Thyroid gland (tissue), 4 donors: ENCODE measurements at regions not wholly inside any gene's neighbourhood (a gene's known extent, or its start where the extent isn't known, plus 50 kb on each side); places are given as distances from the start of the nearest gene placed in this dataset.

Source experiments
- DNase-seq, 2 donors: peaks; one replicate each; pipeline ENCODE4 v3.0.0-alpha.2; 2019
- H3K27ac ChIP-seq, 3 donors: fragments of 200-600 bp; sonication (generic); 1 replicate in 2 of 3; 2 replicates in 1 of 3; pipeline ENCODE4 v1.5.1; 2016 to 2019; ENCODE audit warnings: mild to moderate bottlenecking in 1 of 3, moderate library complexity in 1 of 3
- H3K27me3 ChIP-seq: fragments of 200-600 bp; sonication (generic); one replicate; pipeline ENCODE4 v1.5.1; 2019
- H3K36me3 ChIP-seq, 2 donors: fragments of 200-600 bp; sonication (generic); one replicate each; pipeline ENCODE4 v1.5.1; 2016 to 2019
- H3K4me1 ChIP-seq, 2 donors: fragments of 200-600 bp; sonication (generic); one replicate each; pipeline ENCODE4 v1.5.1; 2017 to 2019
- H3K4me3 ChIP-seq, 3 donors: fragments of 200-600 bp; sonication (generic); replicated peaks in 1 of 3; 1 replicate in 2 of 3; 2 replicates in 1 of 3; pipeline ENCODE4 v1.5.1; 2016; ENCODE audit warnings: mild to moderate bottlenecking in 1 of 3
- H3K9me3 ChIP-seq: fragments of 200-600 bp; sonication (generic); one replicate; pipeline ENCODE4 v1.5.1; 2017
- CTCF ChIP-seq, 6 experiments: fragments of 200-600 bp in 3 of 6; fragments of 450-650 bp in 3 of 6; sonication (generic) in 3 of 6; IDR thresholded peaks; one replicate each; pipeline ENCODE4 v1.5.1; 2016 to 2019; ENCODE audit warnings: antibody characterized with exemption in 6 of 6, mild to moderate bottlenecking in 2 of 6, inconsistent platforms in 1 of 6, moderate library complexity in 1 of 6
- POLR2A ChIP-seq, 2 donors: fragments of 450-650 bp; IDR thresholded peaks; one replicate each; pipeline ENCODE4 v1.6.1; 2017; ENCODE audit warnings: antibody characterized with exemption in 2 of 2, mild to moderate bottlenecking in 2 of 2, moderate library complexity in 1 of 2
- WGBS, 2 donors: methylation state at CpG; one replicate each; pipeline ENCODE4 v1.1.5; 2017; 5-methylcytosine and 5-hydroxymethylcytosine counted together
- intact Hi-C: fragments of 100-400 bp; cut with DNase I; formaldehyde crosslinking; loops from one replicate; pipeline ENCODE4 v1.15.1; 2023

GRCh38 chr20:22901164-22901563 lies 133.9 kb upstream of the SSTR4 start:
- no peak overlapping the region for H3K4me3 ChIP-seq
- DNase-seq, result no peak
- H3K4me1 ChIP-seq, result no peaks in the 10 kb centered on the region
- intact Hi-C loops, result no loop called here
- H3K9me3 ChIP-seq, result no peaks in the 10 kb centered on the region
- TF ChIP-seq POLR2A (IDR thresholded peaks at IDR 0.05) (no peak), CTCF (IDR thresholded peaks at IDR 0.05) (no peak)
- H3K36me3 ChIP-seq, result no peaks in the 10 kb centered on the region
- no peaks in the 10 kb centered on the region for H3K27me3 ChIP-seq
- H3K27ac ChIP-seq, result no peak overlapping the region

GRCh38 chr20:22901921-22902320 lies 133.2 kb upstream of the SSTR4 start:
- Histone ChIP-seq H3K4me3 (no peak overlapping the region), H3K4me1 (no peaks in the 10 kb centered on the region), H3K27me3 (no peaks in the 10 kb centered on the region), H3K9me3 (no peaks in the 10 kb centered on the region), H3K27ac (no peak overlapping the region), H3K36me3 (no peaks in the 10 kb centered on the region)
- no peak for DNase-seq
- WGBS, 2 donors, result 67 to 70% methylated on average over 2 of the region's 2 CpGs
- intact Hi-C loops, result no loop called here
- no peak for TF ChIP-seq CTCF (IDR thresholded peaks at IDR 0.05)

- no peak for TF ChIP-seq CTCF (IDR thresholded peaks at IDR 0.05)
- no peak for TF ChIP-seq POLR2A (IDR thresholded peaks at IDR 0.05)
- no peak overlapping the region for H3K4me3 ChIP-seq
- H3K27ac ChIP-seq, result no peak overlapping the region
- WGBS, 2 donors, result 72 to 76% methylated on average over 2 of the region's 2 CpGs
- no peaks in the 10 kb centered on the region for H3K4me1 ChIP-seq
- no peak for DNase-seq
- no peaks in the 10 kb centered on the region for H3K27me3 ChIP-seq
- H3K36me3 ChIP-seq, result no peaks in the 10 kb centered on the region
- intact Hi-C loops, result no loop called here
- H3K9me3 ChIP-seq, result no peaks in the 10 kb centered on the region
These were observed 130.7 kb upstream of the SSTR4 start for GRCh38 chr20:22904386-22904785.

- TF ChIP-seq CTCF (IDR thresholded peaks at IDR 0.05) (no peak), POLR2A (IDR thresholded peaks at IDR 0.05) (no peak)
- no peak for DNase-seq
- no peak overlapping the region for H3K4me3 ChIP-seq
- no peak overlapping the region for H3K27ac ChIP-seq
- intact Hi-C loops, result no loop called here
- H3K4me1 ChIP-seq, result no peaks in the 10 kb centered on the region
- WGBS, 2 donors, result 87% methylated on average over 2 of the region's 2 CpGs; no CpG with 5 or more reads in 1 of the 2 donors
- no peaks in the 10 kb centered on the region for H3K9me3 ChIP-seq
- H3K36me3 ChIP-seq, result no peaks in the 10 kb centered on the region
- H3K27me3 ChIP-seq, result no peaks in the 10 kb centered on the region
These were observed 130.2 kb upstream of the SSTR4 start for GRCh38 chr20:22904905-22905304.

GRCh38 chr20:22905658-22906057 lies 129.5 kb upstream of the SSTR4 start:
- intact Hi-C loops, result no loop called here
- WGBS, 2 donors, result 42 to 69% methylated on average over 7 to 10 of the region's 10 CpGs
- no peaks in the 10 kb centered on the region for H3K27me3 ChIP-seq
- no peaks in the 10 kb centered on the region for H3K36me3 ChIP-seq
- H3K27ac ChIP-seq, result no peak overlapping the region
- TF ChIP-seq POLR2A (IDR thresholded peaks at IDR 0.05) (no peak), CTCF (IDR thresholded peaks at IDR 0.05) (no peak)
- DNase-seq, result no peak
- H3K4me3 ChIP-seq, result no peak overlapping the region
- H3K9me3 ChIP-seq, result no peaks in the 10 kb centered on the region
- H3K4me1 ChIP-seq, result no peaks in the 10 kb centered on the region
